Neural progenitor cell (in vitro differentiated cells): ENCODE measurements at regions not wholly inside any gene's neighbourhood (a gene's known extent, or its start where the extent isn't known, plus 50 kb on each side); places are given as distances from the start of the nearest gene placed in this dataset.

Experiments
- EZH2phosphoT487 ChIP-seq: fragments of 200-600 bp; sonication (generic); IDR thresholded peaks from 2 replicates; pipeline ENCODE4 v1.6.1; 2017; ENCODE audit warnings: antibody characterized with exemption
- TF ChIP-seq, protein P1 (sequence below): fragments of 200-600 bp; sonication (generic); IDR thresholded peaks from 2 replicates; pipeline ENCODE4 v1.5.1; 2017; ENCODE audit warnings: antibody characterized with exemption, mild to moderate bottlenecking

DNA sequence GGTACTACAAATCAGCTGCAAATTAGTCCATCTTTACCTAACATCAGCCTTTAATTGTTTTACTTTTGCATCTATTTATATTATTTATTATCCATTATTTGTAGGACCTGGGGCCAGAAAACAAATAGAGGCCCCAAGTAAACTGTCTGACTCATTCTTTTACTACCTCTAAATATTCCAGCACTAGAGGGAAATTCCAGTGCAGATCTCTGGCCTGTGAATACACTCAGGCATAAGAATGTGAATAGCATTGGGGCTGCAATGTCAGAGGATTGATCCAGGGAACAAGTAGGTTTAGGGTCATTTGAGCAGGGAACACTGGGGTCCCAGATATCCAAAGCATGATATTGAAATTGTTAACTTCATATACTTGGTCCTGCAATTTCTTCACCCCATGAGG lies 176.6 kb upstream of the TYRP1 start:
- TF ChIP-seq, protein P1, sequence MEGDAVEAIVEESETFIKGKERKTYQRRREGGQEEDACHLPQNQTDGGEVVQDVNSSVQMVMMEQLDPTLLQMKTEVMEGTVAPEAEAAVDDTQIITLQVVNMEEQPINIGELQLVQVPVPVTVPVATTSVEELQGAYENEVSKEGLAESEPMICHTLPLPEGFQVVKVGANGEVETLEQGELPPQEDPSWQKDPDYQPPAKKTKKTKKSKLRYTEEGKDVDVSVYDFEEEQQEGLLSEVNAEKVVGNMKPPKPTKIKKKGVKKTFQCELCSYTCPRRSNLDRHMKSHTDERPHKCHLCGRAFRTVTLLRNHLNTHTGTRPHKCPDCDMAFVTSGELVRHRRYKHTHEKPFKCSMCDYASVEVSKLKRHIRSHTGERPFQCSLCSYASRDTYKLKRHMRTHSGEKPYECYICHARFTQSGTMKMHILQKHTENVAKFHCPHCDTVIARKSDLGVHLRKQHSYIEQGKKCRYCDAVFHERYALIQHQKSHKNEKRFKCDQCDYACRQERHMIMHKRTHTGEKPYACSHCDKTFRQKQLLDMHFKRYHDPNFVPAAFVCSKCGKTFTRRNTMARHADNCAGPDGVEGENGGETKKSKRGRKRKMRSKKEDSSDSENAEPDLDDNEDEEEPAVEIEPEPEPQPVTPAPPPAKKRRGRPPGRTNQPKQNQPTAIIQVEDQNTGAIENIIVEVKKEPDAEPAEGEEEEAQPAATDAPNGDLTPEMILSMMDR: no peak
- TF ChIP-seq EZH2phosphoT487: no peak
